ENCODE measurements at regions not wholly inside any gene's neighbourhood (a gene's known extent, or its start where the extent isn't known, plus 50 kb on each side); places are given as distances from the start of the nearest gene placed in this dataset.
A peak's percentile ranks its signal among the peaks of the same experiment; 100 is the strongest.
"Not testable (repeated sequence)": the region's sequence is repeated elsewhere in the genome, so short reads cannot be mapped to it uniquely, and the experiment has no call there.

DNA sequence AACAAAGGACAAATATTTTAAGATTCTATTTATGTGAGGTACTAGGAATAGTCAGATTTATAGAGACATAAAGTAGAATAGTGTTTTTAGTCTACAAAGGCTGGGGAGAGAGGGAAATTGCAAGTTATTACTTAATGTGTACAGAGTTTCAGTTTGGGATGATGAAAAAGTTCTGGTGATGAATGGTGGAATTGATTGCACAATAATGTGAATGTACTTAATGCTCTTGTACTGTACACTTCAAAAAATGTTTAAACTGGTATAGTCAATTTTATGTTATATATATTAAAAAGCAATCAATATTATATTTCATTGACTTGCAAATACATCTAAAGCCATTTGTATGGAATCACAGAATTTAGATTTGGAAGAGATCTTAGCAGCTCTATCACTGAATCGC, 213.4 kb downstream of the PPP1R3A start:
- peak; percentile 42 to 49 for DNase-seq

DNA sequence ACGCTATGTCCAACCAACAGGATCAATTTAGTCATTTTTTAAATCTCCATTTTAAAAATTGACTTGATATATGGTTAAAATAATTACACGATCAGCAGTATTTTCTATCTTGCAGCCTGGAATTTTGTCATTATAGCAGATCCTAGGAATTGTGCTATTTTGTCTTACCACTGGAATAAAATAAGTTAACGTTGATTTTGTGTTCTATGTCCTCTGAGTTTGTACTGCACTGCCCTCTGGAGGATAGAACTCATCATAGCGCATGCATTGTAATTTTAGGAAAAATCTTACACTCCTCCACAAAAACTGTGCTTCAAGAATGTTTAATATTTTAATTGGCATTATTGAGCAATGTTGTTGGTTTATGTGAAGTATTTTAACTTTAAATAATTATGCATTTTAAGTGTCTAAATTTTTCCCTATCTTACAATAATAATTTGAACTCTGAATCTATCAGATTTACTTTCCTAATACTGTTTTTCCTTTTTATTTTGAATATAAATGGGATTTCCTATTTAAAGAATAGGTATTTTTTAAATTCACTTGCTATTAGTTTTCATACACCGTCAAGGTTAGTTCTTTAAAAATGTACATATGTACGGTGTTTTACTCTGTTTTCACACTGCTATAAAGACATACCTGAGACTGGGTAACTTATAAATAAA, 220.1 kb downstream of the PPP1R3A start:
- peak; percentile 23 to 34 for DNase-seq

DNA sequence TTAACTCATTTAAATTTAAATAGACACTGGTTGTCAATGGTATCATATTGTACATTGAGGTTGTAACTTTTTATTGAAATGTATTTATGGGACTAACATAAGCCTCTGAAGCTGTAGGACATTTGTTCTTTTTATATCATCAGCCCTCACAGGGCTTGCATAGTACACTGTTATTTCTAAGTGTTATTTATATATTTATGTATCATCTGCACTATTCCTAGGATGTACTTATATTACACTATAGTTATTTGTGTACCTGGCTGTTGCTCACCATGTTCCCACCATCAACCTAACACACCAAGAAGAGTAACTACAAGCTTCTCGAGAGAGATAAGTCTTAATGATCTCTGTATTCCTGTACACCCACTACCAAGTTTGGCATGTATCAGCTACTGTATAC, 224.7 kb downstream of the PPP1R3A start:
- no peak for DNase-seq

DNA sequence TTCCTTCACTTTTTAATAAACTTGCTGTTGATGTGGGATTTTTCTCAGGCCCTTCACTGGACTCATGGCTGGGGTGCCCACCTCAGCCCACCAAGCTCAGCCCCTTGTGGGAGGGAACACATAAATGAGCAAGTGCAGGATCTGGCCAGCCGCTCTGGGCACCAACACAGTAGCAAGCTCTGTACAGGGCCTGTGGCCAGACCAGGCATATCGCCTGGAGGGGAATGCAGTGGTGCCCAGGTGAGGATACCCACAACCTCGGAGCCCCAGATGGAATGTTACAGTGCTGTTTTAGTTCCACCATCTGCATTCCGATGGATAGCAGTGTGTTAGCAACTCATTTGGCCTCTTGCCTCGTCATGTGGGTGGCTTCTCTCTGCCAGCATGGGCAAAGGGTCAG, 234.6 kb downstream of the PPP1R3A start:
- DNase-seq, result no peak

DNA sequence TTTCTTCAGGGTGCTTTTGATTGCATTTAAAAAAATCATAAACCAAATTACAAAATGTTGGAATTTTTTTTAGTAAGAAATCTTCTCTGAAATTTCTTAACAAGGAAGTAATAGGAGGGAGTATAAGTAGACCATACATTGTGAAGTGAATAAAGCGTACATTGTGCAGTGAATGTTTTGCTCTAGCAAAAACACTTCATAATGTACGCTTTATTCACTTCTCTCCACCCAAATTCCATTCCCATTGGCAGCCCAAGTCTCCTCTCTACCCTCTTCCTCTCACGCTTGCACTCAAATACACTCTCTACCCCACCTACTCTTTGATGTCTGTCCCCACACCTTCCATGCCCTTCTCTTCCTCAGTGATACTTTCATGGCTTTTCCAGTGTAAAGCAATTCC, 241.0 kb downstream of the PPP1R3A start:
- no peak for DNase-seq

DNA sequence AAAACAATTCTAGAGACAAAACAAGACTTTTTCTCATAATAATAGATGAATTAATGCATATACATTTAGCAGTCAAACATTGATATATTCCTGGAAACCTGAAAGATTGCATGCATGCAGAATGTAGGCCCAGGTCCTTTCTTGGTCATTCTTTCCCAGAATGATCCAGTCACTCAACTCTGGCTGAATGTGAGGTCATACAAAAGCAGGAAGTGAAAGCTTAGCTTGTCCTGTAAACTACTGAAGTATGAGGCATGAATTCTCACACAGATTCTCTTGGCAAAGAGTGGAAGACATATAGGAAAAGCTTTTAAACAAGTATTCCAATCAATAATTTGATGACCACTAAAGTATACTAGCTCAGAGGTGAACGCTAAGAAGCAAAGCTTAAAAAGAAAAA, 253.9 kb downstream of the PPP1R3A start:
- no peak for DNase-seq

DNA sequence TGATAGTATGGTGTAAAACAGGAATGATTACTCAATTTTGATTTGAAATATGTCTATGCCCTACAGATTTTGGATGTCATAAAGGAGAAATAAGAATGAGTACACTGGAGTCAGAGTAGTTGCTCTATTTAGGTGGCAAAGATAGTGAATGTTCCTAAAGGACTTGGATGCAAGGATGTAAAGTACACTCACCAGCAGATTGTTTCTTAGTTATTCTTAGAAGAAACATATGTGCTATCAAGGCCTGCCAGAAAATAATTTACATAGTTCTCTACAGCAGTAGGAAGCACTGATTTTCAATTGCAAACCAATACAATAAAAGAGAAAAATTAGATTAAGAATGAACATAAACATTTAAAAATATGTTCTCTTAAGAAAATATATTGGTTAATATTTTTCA, 259.4 kb downstream of the PPP1R3A start:
- no peak for DNase-seq

DNA sequence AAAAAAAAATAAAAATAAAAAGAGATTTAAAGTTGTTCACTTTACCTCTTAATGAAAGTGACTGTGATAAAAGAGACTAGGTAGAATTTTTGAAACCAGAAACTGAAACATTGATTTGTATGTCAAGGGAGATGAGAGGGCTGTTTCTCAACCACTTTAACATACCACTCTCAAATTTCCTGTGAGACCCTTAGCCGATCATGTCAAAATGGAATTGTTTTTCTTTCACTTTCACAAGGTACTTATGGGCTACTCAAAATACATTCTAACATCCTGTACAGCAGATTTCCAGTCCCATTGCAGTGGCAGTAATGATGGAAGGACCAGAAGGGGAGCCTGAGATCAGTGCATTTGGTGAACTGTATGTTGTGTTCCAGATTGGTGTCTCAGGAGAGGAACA, 261.2 kb downstream of the PPP1R3A start:
- DNase-seq, result no peak

DNA sequence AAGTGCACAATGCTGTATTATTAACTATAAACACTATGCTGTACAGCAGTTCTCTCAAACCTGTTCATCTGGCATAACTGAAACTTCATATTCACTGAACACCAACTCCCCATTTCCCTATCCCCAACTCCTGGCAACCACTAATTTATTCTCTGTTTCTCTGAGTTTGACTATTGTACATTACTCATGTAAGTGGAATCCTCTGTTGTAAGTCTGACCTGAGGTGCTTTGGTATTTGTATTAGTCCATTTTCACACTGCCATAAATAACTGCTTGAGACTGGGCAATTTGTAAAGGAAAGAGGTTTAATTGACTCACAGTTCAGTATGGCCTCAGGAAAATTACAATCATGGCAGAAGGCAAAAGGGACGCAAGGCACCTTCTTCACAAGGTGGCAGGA, 266.3 kb downstream of the PPP1R3A start:
- DNase-seq, result no peak

DNA sequence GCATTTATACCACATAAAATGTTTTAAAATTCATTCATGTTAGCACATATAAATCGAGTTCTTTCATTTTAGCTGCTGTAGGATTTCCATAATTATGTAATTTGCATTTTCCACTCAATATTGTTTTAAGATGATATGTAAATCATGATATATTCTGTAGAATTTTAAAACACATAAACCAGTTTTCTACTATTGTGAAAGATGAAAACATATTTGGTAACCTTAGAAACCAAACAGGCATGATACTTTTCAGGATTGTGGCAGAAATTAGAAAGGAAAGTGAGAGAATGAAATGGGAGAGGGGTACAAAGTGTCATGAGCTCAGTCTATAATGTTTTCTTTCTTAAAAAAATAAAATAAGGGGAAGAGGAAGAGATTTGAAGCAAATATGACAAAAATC, 269.3 kb downstream of the PPP1R3A start:
- no peak for DNase-seq

DNA sequence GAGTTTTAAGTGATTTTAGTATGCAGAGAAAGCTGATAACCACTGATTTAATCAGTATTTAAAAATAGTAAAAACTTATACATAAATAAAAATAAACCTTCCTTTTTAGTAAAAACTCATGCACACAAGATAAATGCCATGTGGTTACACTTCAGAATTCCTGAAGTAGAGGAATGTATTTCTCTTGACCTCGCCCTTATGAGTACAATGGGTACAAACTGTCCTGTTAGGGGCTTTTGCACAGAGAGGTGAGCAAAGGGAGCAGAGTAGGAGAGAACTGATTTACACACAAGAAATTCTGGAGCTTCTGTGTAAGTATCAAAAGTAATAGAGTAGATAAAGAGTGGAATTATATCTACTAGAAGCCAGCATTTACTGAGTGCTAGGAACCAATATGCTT, 279.6 kb downstream of the PPP1R3A start:
- DNase-seq, result no peak

DNA sequence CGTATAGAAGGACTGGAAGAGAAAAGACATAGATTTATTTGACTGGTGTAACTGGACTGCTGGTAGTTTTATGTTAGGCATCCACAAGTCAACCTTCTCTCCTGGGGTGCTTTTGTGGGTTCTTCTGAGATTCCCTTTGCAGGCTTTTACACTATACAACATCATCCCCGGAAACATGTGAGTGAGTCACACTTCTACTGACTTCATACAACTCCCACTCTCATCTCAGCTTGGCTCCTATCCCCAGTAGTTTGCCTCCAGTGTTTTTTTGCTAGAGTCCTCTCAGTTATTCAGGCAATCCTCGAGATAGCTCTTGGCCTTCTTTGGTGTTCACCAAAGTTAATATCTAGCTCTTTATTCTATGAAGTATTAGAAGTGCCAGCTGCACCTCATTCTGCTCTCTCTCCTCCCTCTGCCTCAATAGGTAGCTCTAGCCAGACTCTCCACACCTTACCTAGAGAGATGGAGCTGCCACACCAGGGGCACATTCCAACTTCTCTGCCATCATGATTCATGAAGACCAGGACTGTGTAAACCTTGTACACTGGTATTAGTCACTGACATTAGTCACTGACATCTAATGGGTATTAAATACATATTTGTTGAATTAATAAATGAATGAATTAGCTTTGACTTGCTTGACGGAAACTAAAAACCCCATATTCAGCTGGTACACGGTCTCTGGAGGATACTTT, 281.9 kb downstream of the PPP1R3A start:
- no peak for DNase-seq

DNA sequence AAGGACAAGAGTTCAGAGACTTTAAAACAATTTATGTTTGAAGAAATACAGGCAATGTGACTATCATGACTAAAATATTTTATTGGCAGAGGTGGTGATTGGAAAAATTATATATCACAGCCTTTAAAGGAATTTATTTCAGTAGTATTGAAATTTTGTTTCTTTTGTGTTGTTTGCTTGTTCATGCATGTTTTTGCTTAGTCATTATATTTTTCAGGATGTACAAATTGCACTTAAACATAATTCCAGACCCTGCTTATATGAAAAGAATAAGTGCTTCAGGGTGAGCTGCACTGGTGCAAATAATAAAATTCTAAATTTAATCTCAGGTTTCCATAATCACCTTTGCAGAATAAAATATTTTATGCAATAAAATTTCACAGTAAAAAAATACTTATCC, 283.3 kb downstream of the PPP1R3A start:
- DNase-seq, result no peak

DNA sequence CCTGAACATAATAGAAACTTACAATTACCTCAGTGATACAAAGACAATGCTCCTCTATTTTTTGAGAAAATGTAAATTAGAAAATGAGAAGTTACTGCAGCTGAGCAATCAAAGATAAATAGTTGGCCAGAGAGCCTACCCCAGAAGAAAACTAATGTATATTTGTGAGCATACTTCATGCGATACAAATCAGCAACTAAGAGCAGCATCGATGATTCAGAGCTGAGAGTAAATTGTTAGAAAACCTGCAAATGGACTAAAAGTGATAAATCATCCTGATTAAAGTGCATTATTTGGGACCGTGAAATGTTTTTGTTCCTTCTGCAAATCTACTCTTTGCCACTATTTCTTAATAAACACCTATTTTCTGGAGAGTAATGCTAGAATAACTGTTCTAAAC, 285.7 kb downstream of the PPP1R3A start:
- no peak for DNase-seq

DNA sequence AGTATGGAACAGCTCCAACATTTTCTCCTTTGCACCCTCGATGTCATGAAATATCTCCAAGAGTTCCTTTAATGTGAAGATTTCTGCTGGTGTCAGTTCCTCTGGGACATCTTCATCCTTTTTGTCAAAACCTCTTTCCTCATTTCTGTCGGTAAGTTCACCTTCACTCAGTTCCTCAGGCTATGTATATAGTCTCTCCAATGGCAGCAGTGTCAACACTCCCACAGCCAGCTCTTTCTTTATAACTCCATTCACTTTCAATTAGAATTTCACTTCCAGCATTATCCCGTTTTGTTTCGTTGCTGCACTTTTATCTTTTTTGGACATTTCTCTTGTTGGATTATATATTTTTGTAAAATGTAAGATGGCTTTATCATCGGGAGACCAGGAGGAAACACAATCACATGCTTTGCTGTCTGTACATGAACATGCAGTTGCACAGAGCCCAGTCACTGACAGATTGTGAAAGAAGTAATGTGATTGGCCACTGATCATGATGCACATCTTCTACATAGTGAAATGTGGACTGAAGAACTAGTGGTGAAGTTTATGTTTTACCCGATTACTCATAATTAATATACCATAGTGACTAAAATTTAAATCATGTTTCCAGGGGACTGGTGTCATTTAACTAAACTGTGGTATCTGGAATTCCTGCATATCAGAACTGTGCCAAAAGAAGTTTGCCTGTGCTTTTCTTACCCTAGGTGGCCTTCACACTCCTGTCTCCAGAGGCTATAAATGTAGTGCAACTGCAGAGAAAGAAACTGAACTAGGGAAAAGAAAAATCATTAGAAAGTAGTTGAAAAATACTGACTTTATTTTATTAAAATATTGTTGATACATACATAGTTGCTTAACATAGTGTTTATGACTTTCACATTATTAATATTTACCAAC, 289.6 kb downstream of the PPP1R3A start:
- no peak for DNase-seq

DNA sequence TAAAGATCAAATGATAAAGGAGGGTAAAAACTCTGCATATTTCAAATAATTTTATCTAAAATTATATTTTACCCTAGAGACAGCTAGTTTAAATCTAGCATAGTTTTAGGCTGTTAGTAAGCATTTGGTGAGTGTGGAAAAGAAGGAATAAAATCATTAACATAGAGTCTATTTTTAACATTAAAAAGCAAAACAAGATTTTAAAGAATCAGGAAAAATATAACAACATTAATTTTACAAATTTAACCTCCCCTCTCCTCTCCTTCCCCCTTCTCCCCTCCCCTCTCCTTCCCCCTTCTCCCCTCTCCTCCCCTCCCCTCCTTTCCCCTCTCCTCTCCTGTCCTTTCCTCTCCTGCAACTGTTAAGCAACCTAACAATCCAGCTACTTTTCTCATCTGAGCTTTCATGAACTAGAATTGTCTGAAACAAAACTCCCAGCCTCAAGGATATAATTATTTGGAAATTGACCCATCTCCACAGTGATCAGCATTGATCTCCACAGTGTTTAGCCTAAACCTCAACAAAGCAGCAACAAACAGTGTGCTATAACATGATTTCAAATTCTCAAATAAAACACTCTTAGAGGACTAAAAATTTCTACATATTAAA, 293.2 kb downstream of the PPP1R3A start:
- no peak for DNase-seq

DNA sequence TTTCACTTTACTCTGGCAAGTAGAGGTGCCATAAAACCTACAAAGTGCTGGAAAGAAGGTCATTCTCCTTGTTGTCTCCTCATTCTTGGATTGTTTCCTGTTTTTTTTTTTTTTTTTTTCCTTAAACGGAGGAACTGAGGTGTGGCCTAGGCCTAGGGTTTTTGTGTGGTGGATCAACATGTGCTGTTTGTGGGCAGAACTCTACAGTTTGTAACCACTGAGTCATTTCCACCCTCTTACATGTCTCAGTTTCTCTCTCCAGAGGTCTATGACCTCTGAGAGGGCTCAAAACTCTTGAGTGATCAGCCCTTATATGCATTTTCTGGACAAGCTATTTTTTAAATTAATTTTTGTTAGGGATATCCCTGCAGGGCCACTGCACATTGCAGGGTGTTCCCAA, 296.0 kb downstream of the PPP1R3A start:
- DNase-seq, result no peak

DNA sequence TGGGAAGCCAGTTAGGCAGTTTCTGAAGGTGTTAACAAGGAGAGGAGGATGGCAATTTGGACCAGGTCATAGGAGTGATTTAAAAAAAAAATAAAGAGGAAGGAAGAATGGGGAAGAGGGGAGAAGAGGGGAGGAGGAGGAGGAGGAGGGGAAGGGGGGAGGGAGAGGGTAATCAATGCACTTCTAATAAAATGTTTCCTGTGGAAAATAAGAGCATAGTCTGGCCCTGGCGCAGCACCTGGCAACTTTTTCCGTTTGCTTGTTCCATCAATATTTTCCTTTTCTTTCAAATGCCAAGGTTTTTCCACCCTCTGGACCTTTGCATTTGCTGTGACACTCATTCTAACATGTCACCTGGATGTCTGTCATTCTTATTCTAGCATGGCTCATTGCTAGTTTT, 308.2 kb downstream of the PPP1R3A start:
- no peak for DNase-seq

DNA sequence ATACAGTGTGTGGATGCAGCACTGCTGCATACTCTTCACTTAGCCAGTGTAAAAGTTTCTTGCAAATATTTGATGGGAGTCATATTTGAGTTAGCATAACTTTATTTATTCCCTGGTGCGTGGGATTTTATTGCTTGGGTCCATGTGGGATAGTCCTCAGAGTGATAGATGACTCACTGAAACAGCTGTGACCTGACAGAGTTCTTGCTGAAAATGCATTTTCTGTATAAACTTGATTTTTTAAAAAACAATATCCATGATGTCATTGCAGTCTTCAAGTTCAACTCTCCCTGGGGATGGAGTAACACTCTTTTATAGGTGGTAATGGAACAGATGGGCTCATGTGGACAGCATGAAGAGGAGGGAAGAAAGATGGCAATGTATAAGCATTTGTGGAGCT, 310.0 kb downstream of the PPP1R3A start:
- no peak for DNase-seq

DNA sequence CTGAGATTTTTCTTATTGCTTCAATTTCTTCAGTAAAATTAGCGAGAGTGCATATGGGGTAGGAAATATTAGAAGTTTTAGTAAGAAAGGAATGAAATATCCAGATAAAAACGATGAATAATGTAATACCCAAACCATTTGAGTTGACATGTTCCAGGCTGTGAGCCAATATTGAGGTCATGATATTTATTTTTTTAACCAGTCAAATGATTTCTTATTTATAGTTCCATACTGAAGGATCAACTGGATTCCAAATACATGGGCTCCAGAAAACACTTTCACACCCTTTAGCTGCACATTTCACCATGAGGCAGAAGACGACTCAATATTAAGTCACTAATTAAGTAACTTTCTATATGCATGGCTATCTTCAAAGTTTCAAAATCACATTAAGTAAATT, 312.5 kb downstream of the PPP1R3A start:
- DNase-seq, result no peak

DNA sequence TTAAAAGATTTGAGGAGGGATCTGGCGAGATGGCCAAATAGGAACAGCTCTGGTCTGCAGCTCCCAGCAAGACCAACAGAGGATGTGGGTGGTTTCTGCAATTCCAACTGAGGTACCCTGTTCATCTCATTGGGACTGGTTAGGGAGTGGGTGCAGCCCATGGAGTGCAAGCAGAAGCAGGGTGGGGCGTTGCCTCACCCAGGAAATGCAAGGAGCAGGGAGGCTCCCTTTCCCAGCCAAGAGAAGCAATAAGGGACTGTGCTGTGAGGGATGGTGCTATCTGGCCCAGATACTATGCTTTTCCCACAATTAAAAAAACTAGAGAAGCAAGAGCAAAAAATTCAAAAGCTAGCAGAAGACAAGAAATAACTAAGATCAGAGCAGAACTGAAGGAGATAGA, 318.4 kb downstream of the PPP1R3A start:
- not testable (repeated sequence) for DNase-seq

DNA sequence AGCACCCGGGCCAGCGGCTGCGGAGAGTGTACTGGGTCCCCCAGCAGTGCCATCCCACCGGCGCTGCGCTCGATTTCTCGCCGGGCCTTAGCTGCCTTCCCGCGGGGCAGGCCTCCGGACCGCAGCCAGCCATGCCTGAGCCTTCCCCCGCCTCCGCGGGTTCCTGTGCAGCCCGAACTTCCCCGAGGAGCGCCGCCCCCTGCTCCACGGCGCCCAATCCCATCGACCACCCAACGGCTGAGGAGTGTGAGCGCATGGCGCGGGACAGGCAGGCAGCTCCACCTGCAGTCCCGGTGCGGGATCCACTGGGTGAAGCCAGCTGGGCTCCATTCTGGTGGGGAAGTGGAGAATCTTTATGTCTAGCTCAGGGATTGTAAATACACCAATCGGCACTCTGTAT, 325.4 kb downstream of the PPP1R3A start:
- DNase-seq, result not testable (repeated sequence)

DNA sequence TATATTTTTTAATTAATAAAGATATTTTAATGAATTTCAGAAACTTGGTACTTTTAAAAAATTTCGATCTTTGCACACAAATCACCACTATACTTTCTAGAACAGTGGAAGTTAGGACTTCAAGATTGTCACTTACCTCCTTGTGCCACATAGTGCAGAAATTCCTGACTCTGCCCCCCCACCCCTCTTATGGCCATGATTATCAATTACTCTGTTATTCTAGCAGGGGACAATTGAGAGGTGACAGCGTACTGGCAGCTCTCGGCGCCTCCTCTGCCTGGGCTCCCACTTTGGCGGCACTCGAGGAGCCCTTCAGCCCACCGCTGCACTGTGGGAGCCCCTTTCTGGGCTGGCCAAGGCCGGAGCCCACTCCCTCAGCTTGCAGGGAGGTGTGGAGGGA, 325.9 kb downstream of the PPP1R3A start:
- not testable (repeated sequence) for DNase-seq

DNA sequence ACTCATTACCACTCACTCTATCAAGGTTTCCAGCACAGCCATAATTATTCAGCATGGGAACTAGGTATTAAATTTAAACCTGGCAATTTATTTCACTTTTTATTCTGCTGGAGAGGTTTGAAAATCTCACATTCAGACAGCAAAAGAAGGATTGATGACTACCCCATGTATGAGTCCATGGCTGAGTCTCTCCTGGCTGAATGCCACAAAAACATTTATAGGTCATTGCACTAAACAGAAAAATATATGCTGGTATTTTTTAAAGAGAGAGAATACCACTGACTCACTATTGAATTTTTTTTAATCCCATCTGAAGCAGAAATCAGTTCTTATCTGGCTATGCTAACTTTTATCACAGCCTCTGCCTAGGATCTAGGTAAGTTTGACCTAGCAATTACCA, 336.3 kb downstream of the PPP1R3A start:
- no peak for DNase-seq

Data from AML-193 (cell line).